Keratinocyte (primary cell): ENCODE measurements at regions not wholly inside any gene's neighbourhood (a gene's known extent, or its start where the extent isn't known, plus 50 kb on each side); places are given as distances from the start of the nearest gene placed in this dataset.
"Not testable (repeated sequence)": the region's sequence is repeated elsewhere in the genome, so short reads cannot be mapped to it uniquely, and the experiment has no call there.

Source experiments
- DNase-seq: peaks from one replicate; pipeline ENCODE4 v3.0.0-alpha.2; 2011; ENCODE audit warnings: low read depth, missing footprints, low spot score
- FAIRE-seq: peaks from 2 replicates; lab custom pipeline; 2011; peaks lifted over from hg19 to GRCh38; lab: Jason Lieb, UNC
- H2AFZ ChIP-seq: 2 replicates; pipeline ENCODE4 v1.6.0; 2012; ENCODE audit warnings: low read length, control low read depth, inconsistent platforms; ENCODE audit not compliant: control insufficient read depth
- H3K27ac ChIP-seq: 2 replicates; pipeline ENCODE4 v1.5.1; 2011; ENCODE audit warnings: low read length; ENCODE audit not compliant: control insufficient read depth, insufficient read depth
- H3K27me3 ChIP-seq: 3 replicates; pipeline ENCODE4 v1.6.0; 2011; ENCODE audit warnings: low read length; ENCODE audit not compliant: control insufficient read depth, insufficient read depth; ENCODE audit errors: extremely low read depth
- H3K36me3 ChIP-seq, 2 experiments: 2 replicates in 1 of 2; 3 replicates in 1 of 2; pipeline ENCODE4 v1.5.1; 2011; ENCODE audit warnings: low read length in 2 of 2, mild to moderate bottlenecking in 1 of 2; ENCODE audit not compliant: control insufficient read depth in 2 of 2, insufficient read depth in 2 of 2; ENCODE audit errors: extremely low read depth in 1 of 2
- H3K4me1 ChIP-seq: 3 replicates; pipeline ENCODE4 v1.5.1; 2011; ENCODE audit warnings: low read length; ENCODE audit not compliant: control insufficient read depth, insufficient read depth; ENCODE audit errors: extremely low read depth
- H3K4me2 ChIP-seq: 3 replicates; pipeline ENCODE4 v1.6.0; 2011; ENCODE audit warnings: low read depth, low read length; ENCODE audit not compliant: control insufficient read depth, insufficient read depth; ENCODE audit errors: extremely low read depth
- H3K4me3 ChIP-seq, 3 experiments: fragments of 200-600 bp in 1 of 3; sonication (generic) in 1 of 3; 2 replicates in 2 of 3; 3 replicates in 1 of 3; pipeline ENCODE4 v1.5.1; 2011 to 2016; ENCODE audit warnings: low read length in 3 of 3, mild to moderate bottlenecking in 3 of 3, control low read depth in 2 of 3, inconsistent platforms in 1 of 3, low read depth in 1 of 3, mixed read lengths in 1 of 3, mixed run types in 1 of 3, moderate library complexity in 1 of 3; ENCODE audit not compliant: control insufficient read depth in 2 of 3, insufficient read depth in 2 of 3; ENCODE audit errors: extremely low read depth in 1 of 3
- H3K79me2 ChIP-seq: 2 replicates; pipeline ENCODE4 v1.6.0; 2012; ENCODE audit warnings: low read length; ENCODE audit not compliant: control insufficient read depth, insufficient read depth
- H3K9ac ChIP-seq: 3 replicates; pipeline ENCODE4 v1.6.0; 2011; ENCODE audit warnings: low read length; ENCODE audit not compliant: control insufficient read depth, insufficient read depth; ENCODE audit errors: extremely low read depth
- H3K9me1 ChIP-seq: 3 replicates; pipeline ENCODE4 v1.6.0; 2011; ENCODE audit warnings: low read length; ENCODE audit not compliant: control insufficient read depth, insufficient read depth; ENCODE audit errors: extremely low read depth
- H3K9me3 ChIP-seq: 2 replicates; pipeline ENCODE4 v1.5.1; 2012; ENCODE audit warnings: low read depth, low read length; ENCODE audit not compliant: control insufficient read depth
- H4K20me1 ChIP-seq: 3 replicates; pipeline ENCODE4 v1.6.0; 2011; ENCODE audit warnings: low read length; ENCODE audit not compliant: control insufficient read depth, insufficient read depth; ENCODE audit errors: extremely low read depth
- dilution Hi-C: fragments of 300-500 bp; cut with MboI; formaldehyde crosslinking; loops from one replicate; pipeline ENCODE4 v1.7.0; 2020; ENCODE audit warnings: low sequenced_read_pairs; ENCODE audit not compliant: extremely low pct_ligation_motif_present
- small RNA-seq, 3 experiments: library from RNA; depleted of rRNA; stranded (forward); fragments of <200 nt; gene quantifications; one replicate each; pipeline ENCODE3, GENCODE V24; 2012; ENCODE audit warnings: low read depth in 3 of 3, low replicate concordance in 1 of 3; ENCODE audit not compliant: insufficient read length in 3 of 3

DNA sequence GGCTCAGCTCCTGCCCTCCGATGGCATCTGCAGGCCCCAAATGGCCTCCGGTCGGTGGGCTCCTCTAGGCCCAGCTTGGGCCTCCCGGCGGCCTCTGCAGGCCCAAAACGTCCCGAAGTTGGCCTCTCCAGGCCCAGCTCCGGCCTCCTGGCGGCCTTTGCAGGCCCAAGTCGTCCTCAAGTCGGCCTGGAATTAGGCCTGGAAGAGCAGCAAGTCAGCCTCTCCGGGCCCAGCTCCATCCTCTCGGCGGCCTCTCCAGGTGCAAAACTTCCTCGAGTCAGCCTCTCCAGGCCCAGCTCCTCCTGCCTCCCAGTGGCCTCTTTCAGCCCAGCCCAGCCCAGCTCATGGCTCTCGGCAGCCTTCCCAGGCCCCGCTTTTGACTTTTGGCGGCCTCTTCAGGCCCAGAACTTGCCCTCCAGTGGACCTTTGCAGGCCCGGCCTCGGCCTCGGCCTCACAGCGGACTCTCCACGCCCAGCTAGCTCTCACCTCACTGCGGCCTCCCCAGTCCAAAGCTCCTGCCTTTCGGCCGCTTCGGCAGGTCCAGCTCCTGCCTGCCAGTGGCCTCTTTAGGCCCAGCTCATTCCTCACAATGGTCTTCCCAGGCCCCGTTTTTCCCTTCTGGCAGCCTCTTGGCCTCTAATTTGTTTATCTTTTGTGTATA is 357.3 kb downstream of the ZNF37A start:
- DNase-seq, H3K9me3 ChIP-seq, H3K4me1 ChIP-seq, FAIRE-seq, H2AFZ ChIP-seq, H3K79me2 ChIP-seq, dilution Hi-C loops, H3K27me3 ChIP-seq, H4K20me1 ChIP-seq, H3K27ac ChIP-seq, H3K9ac ChIP-seq, H3K36me3 ChIP-seq, H3K4me3 ChIP-seq, H3K9me1 ChIP-seq, H3K4me2 ChIP-seq: not testable (repeated sequence)

Small RNA genes lying in the stretch of these regions (small RNA-seq; reads per million reads assigned to genes)
- gene AL117339.3: 0 reads per million in 3 experiments
- 0 reads per million in 3 experiments for gene RNU6-1118P
